Body of pancreas (tissue), 4 donors: ENCODE measurements at regions not wholly inside any gene's neighbourhood (a gene's known extent, or its start where the extent isn't known, plus 50 kb on each side); places are given as distances from the start of the nearest gene placed in this dataset.

Experiments used
- ATAC-seq: fragments of 150-250 bp; one replicate; pipeline ENCODE4 v1.9.1; 2016
- DNase-seq, 4 donors: peaks; one replicate each; pipeline ENCODE4 v3.0.0-alpha.2; 2019
- H3K27ac ChIP-seq, 4 donors: fragments of 200-600 bp; sonication (generic); 1 replicate in 3 of 4; 2 replicates in 1 of 4; pipeline versions ENCODE4 v1.5.1 to v1.6.1; 2016 to 2019; ENCODE audit warnings: mild to moderate bottlenecking in 1 of 4, mixed read lengths in 1 of 4, moderate library complexity in 1 of 4
- H3K27me3 ChIP-seq, 2 donors: fragments of 200-600 bp; sonication (generic); one replicate each; pipeline ENCODE4 v1.6.0; 2016; ENCODE audit warnings: mild to moderate bottlenecking in 1 of 2
- H3K36me3 ChIP-seq, 2 donors: fragments of 200-600 bp; sonication (generic); replicated peaks in 1 of 2; 2 replicates each; pipeline ENCODE4 v1.5.1; 2016; ENCODE audit warnings: low read depth in 2 of 2; ENCODE audit not compliant: insufficient read depth in 1 of 2
- H3K4me1 ChIP-seq: fragments of 200-600 bp; sonication (generic); one replicate; pipeline ENCODE4 v1.6.0; 2016
- H3K4me3 ChIP-seq, 2 donors: fragments of 200-600 bp; sonication (generic); 1 replicate in 1 of 2; 2 replicates in 1 of 2; pipeline ENCODE4 v1.5.1; 2016 to 2019
- H3K9me3 ChIP-seq, 3 donors: fragments of 200-600 bp; sonication (generic); 1 replicate in 2 of 3; 2 replicates in 1 of 3; pipeline ENCODE4 v1.5.1; 2016
- CTCF ChIP-seq, 7 experiments: fragments of 450-650 bp in 4 of 7; fragments of 200-600 bp in 3 of 7; sonication (generic) in 3 of 7; IDR thresholded peaks; one replicate each; pipeline ENCODE4 v1.5.1; 2016 to 2019; ENCODE audit warnings: antibody characterized with exemption in 7 of 7
- POLR2A ChIP-seq, 3 donors: fragments of 450-650 bp; IDR thresholded peaks; one replicate each; pipeline ENCODE4 v1.6.1; 2016; ENCODE audit warnings: antibody characterized with exemption in 3 of 3, mild to moderate bottlenecking in 2 of 3
- WGBS, 2 donors: methylation state at CpG; one replicate each; pipeline ENCODE4 v1.1.5; 2017; 5-methylcytosine and 5-hydroxymethylcytosine counted together
- intact Hi-C: fragments of 100-400 bp; cut with DNase I; formaldehyde crosslinking; loops from one replicate; pipeline ENCODE4 v1.15.1; 2023

- H3K27ac ChIP-seq: no peak overlapping the region
- peaks cover 4% of the 10 kb centered on the region for H3K4me1 ChIP-seq
- ATAC-seq (no peak), DNase-seq (no peak)
- intact Hi-C loops: loop anchor here (10.0 kb wide), 1 partner anchor 287 kb away; no protein-coding TSS in a partner anchor
- WGBS, 2 donors: 73 to 83% methylated on average over 3 of the region's 3 CpGs
- no peaks in the 10 kb centered on the region for H3K27me3 ChIP-seq
- no peaks in the 10 kb centered on the region for H3K9me3 ChIP-seq
- H3K4me3 ChIP-seq: no peak overlapping the region
- no peak for TF ChIP-seq CTCF (IDR thresholded peaks at IDR 0.05)
- TF ChIP-seq POLR2A (IDR thresholded peaks at IDR 0.05): no peak
- no peaks in the 10 kb centered on the region for H3K36me3 ChIP-seq
These were observed 50.4 kb upstream of the TRA2B start for GRCh38 chr3:185988080-185988815.
